ENCODE measurements at regions not wholly inside any gene's neighbourhood (a gene's known extent, or its start where the extent isn't known, plus 50 kb on each side); places are given as distances from the start of the nearest gene placed in this dataset.

- POLR2A ChIA-PET: no interaction called here
- CTCF ChIA-PET: no interaction called here
Measured at GRCh38 chr7:25286756-25287155, 58.5 kb upstream of the NPVF start.

DNA sequence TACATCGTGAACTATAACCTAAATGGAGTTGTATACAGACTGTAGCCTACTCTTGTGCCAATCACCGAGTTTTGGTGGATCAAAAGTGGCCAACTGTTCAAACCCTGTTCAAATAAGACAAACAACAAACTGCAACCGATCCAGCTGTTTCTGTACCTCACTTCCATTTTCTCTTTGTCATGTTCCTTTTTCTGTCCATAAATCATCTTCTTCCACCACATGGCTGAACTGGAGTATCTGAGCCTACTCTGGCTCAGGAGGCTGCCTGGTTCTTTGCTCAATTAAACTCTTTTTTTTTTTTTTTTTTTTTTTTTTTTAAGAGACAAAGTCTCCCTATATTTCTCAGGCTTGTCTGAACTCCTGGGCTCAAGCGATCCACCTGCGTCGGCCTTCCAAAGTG lies 59.0 kb upstream of the NPVF start:
- TF ChIP-seq, protein P1, sequence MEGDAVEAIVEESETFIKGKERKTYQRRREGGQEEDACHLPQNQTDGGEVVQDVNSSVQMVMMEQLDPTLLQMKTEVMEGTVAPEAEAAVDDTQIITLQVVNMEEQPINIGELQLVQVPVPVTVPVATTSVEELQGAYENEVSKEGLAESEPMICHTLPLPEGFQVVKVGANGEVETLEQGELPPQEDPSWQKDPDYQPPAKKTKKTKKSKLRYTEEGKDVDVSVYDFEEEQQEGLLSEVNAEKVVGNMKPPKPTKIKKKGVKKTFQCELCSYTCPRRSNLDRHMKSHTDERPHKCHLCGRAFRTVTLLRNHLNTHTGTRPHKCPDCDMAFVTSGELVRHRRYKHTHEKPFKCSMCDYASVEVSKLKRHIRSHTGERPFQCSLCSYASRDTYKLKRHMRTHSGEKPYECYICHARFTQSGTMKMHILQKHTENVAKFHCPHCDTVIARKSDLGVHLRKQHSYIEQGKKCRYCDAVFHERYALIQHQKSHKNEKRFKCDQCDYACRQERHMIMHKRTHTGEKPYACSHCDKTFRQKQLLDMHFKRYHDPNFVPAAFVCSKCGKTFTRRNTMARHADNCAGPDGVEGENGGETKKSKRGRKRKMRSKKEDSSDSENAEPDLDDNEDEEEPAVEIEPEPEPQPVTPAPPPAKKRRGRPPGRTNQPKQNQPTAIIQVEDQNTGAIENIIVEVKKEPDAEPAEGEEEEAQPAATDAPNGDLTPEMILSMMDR (IDR thresholded peaks at IDR 0.05): no peak
- no peak overlapping the region for H3K27ac ChIP-seq (ENCODE audit: low read depth in 1 of 2, low read length in 2 of 2)
- Mint-ChIP-seq H3K9me3 (no peaks in the 10 kb centered on the region), H3K27ac (no peak overlapping the region), H3K36me3 (ENCODE audit: low read depth) (no peaks in the 10 kb centered on the region), H3K27me3 (peaks cover 10% of the 10 kb centered on the region), H3K4me3 (no peak overlapping the region), H3K4me1 (ENCODE audit: low read depth) (no peaks in the 10 kb centered on the region)
- ATAC-seq (ENCODE audit: poor library complexity) (no peak), DNase-seq (no peak)
- no peaks in the 10 kb centered on the region for H3K36me3 ChIP-seq (ENCODE audit: insufficient read depth, low read length)
- no peaks in the 10 kb centered on the region for H3K4me1 ChIP-seq (ENCODE audit: insufficient read depth, low read length)
- no peaks in the 10 kb centered on the region for H3K27me3 ChIP-seq (ENCODE audit: control insufficient read depth in 1 of 2, insufficient read depth in 2 of 2, low read length in 2 of 2)
- no peaks in the 10 kb centered on the region for H3K9me3 ChIP-seq (ENCODE audit: control insufficient read depth in 1 of 2, insufficient read depth in 1 of 2, low read length in 2 of 2)
- no peak overlapping the region for H3K4me3 ChIP-seq (ENCODE audit: low read length)
- intact Hi-C loops (cut with DNase I, micrococcal nuclease): no loop called here
- ChIA-PET CTCF (no interaction called here), POLR2A (no interaction called here)

More at GRCh38 chr7:25286756-25287155, 58.5 kb upstream of the NPVF start:
- H3K9me3 Mint-ChIP-seq: no peaks in the 10 kb centered on the region
- Histone ChIP-seq H3K4me3 (ENCODE audit: low read length) (no peak overlapping the region), H3K27ac (ENCODE audit: low read depth in 1 of 2, low read length in 2 of 2) (no peak overlapping the region), H3K9me3 (ENCODE audit: control insufficient read depth in 1 of 2, insufficient read depth in 1 of 2, low read length in 2 of 2) (no peaks in the 10 kb centered on the region), H3K4me1 (ENCODE audit: insufficient read depth, low read length) (no peaks in the 10 kb centered on the region), H3K27me3 (ENCODE audit: control insufficient read depth in 1 of 2, insufficient read depth in 2 of 2, low read length in 2 of 2) (no peaks in the 10 kb centered on the region), H3K36me3 (ENCODE audit: insufficient read depth, low read length) (no peaks in the 10 kb centered on the region)
- ATAC-seq (ENCODE audit: poor library complexity) (no peak), DNase-seq (no peak)
- intact Hi-C loops (cut with DNase I, micrococcal nuclease): no loop called here
- no peaks in the 10 kb centered on the region for H3K36me3 Mint-ChIP-seq (ENCODE audit: low read depth)
- TF ChIP-seq, protein P1 (IDR thresholded peaks at IDR 0.05): no peak
- H3K4me1 Mint-ChIP-seq (ENCODE audit: low read depth): no peaks in the 10 kb centered on the region
- H3K27ac Mint-ChIP-seq: no peak overlapping the region
- H3K4me3 Mint-ChIP-seq: no peak overlapping the region
- peaks cover 10% of the 10 kb centered on the region for H3K27me3 Mint-ChIP-seq

GRCh38 chr7:25288556-25289307 lies 60.4 kb upstream of the NPVF start:
- intact Hi-C loops (cut with DNase I, micrococcal nuclease): no loop called here
- ChIA-PET CTCF (interaction anchor here (0.6 kb wide), 1 partner anchor 110 kb away, joined by 4 read pairs; no protein-coding TSS in a partner anchor), POLR2A (no interaction called here)
- Mint-ChIP-seq H3K4me1 (ENCODE audit: low read depth) (no peaks in the 10 kb centered on the region), H3K9me3 (no peaks in the 10 kb centered on the region), H3K27ac (no peak overlapping the region), H3K36me3 (ENCODE audit: low read depth) (no peaks in the 10 kb centered on the region), H3K4me3 (no peak overlapping the region), H3K27me3 (peaks cover 10% of the 10 kb centered on the region)
- no peaks in the 10 kb centered on the region for H3K36me3 ChIP-seq (ENCODE audit: insufficient read depth, low read length)
- H3K4me3 ChIP-seq (ENCODE audit: low read length): no peak overlapping the region
- TF ChIP-seq, protein P1 (IDR thresholded peaks at IDR 0.05): no peak
- no peak overlapping the region for H3K27ac ChIP-seq (ENCODE audit: low read depth in 1 of 2, low read length in 2 of 2)
- ATAC-seq (ENCODE audit: poor library complexity): no peak
- H3K4me1 ChIP-seq (ENCODE audit: insufficient read depth, low read length): no peaks in the 10 kb centered on the region
- DNase-seq: no peak
- no peaks in the 10 kb centered on the region for H3K27me3 ChIP-seq (ENCODE audit: control insufficient read depth in 1 of 2, insufficient read depth in 2 of 2, low read length in 2 of 2)
- H3K9me3 ChIP-seq (ENCODE audit: control insufficient read depth in 1 of 2, insufficient read depth in 1 of 2, low read length in 2 of 2): no peaks in the 10 kb centered on the region
